Left lung (tissue), 4 donors: ENCODE measurements at regions not wholly inside any gene's neighbourhood (a gene's known extent, or its start where the extent isn't known, plus 50 kb on each side); places are given as distances from the start of the nearest gene placed in this dataset.

Experiments used
- ATAC-seq: fragments of 200-7000 bp; cut with Tn5 transposase; one replicate; pipeline ENCODE4 v1.9.1; 2020; ENCODE audit warnings: moderate library complexity
- DNase-seq, 4 donors: peaks; one replicate each; pipeline ENCODE4 v3.0.0-alpha.2; 2013 to 2020
- H3K27ac ChIP-seq, 2 donors: fragments of 200-600 bp; sonication (generic) in 1 of 2; one replicate each; pipeline versions ENCODE4 v1.5.0 to v1.8.0; 2020 to 2021
- H3K27me3 ChIP-seq, 2 donors: fragments of 200-600 bp; sonication (generic) in 1 of 2; one replicate each; pipeline versions ENCODE4 v1.5.0 to v1.8.0; 2020 to 2021
- H3K36me3 ChIP-seq, 2 donors: fragments of 200-600 bp; sonication (generic) in 1 of 2; one replicate each; pipeline versions ENCODE4 v1.5.0 to v1.8.0; 2020 to 2021
- H3K4me1 ChIP-seq, 2 donors: fragments of 200-600 bp; one replicate each; pipeline ENCODE4 v1.8.0; 2021
- H3K4me3 ChIP-seq, 2 donors: fragments of 200-600 bp; sonication (generic) in 1 of 2; one replicate each; pipeline versions ENCODE4 v1.5.0 to v1.8.0; 2020 to 2021; ENCODE audit warnings: mild to moderate bottlenecking in 1 of 2
- H3K9me3 ChIP-seq, 2 donors: fragments of 200-600 bp; sonication (generic) in 1 of 2; one replicate each; pipeline versions ENCODE4 v1.5.0 to v1.8.0; 2020 to 2021
- CTCF ChIP-seq, 2 donors: fragments of 200-600 bp; sonication (generic) in 1 of 2; IDR thresholded peaks; one replicate each; pipeline versions ENCODE4 v1.5.0 to v1.8.0; 2021; ENCODE audit warnings: antibody characterized with exemption in 2 of 2
- intact Hi-C, 2 donors: fragments of 100-400 bp; cut with DNase I; formaldehyde crosslinking; loops; one replicate each; pipeline versions ENCODE4 v1.11.2 to v1.14.2; 2022
- donor health status: DM: no; HTN: yes; CAD: no.
- donor health status: DM: no; HTN: no; CAD: no.

GRCh38 chr13:86846501-86846900 lies 824.7 kb upstream of the SLITRK5 start:
- Histone ChIP-seq H3K4me1 (no peaks in the 10 kb centered on the region), H3K4me3 (no peak overlapping the region), H3K27me3 (no peaks in the 10 kb centered on the region), H3K36me3 (no peaks in the 10 kb centered on the region), H3K27ac (no peak overlapping the region), H3K9me3 (peaks cover 0 to 5% of the 10 kb centered on the region in 2 donors)
- no peak for DNase-seq
- intact Hi-C loops = no loop called here
- no peak for ATAC-seq
- TF ChIP-seq CTCF (IDR thresholded peaks at IDR 0.05) = no peak

- Histone ChIP-seq H3K4me1 (no peaks in the 10 kb centered on the region), H3K4me3 (no peak overlapping the region), H3K27ac (no peak overlapping the region), H3K27me3 (no peaks in the 10 kb centered on the region), H3K9me3 (peaks cover 0 to 5% of the 10 kb centered on the region in 2 donors), H3K36me3 (no peaks in the 10 kb centered on the region)
- ATAC-seq (no peak), DNase-seq (no peak)
- no peak for TF ChIP-seq CTCF (IDR thresholded peaks at IDR 0.05)
- intact Hi-C loops = no loop called here
Measured at GRCh38 chr13:86848716-86849115, 822.5 kb upstream of the SLITRK5 start.

GRCh38 chr13:86856991-86857390 lies 814.2 kb upstream of the SLITRK5 start:
- TF ChIP-seq CTCF (IDR thresholded peaks at IDR 0.05) = no peak
- no peak overlapping the region for H3K4me3 ChIP-seq
- ATAC-seq (no peak), DNase-seq (no peak)
- H3K27ac ChIP-seq = no peak overlapping the region
- intact Hi-C loops = no loop called here
- no peaks in the 10 kb centered on the region for H3K36me3 ChIP-seq
- H3K27me3 ChIP-seq = no peaks in the 10 kb centered on the region
- H3K4me1 ChIP-seq = no peaks in the 10 kb centered on the region
- no peaks in the 10 kb centered on the region for H3K9me3 ChIP-seq

GRCh38 chr13:86858216-86858615 lies 813.0 kb upstream of the SLITRK5 start:
- Histone ChIP-seq H3K27me3 (no peaks in the 10 kb centered on the region), H3K4me1 (no peaks in the 10 kb centered on the region), H3K4me3 (no peak overlapping the region), H3K36me3 (no peaks in the 10 kb centered on the region), H3K9me3 (no peaks in the 10 kb centered on the region), H3K27ac (no peak overlapping the region)
- no peak for TF ChIP-seq CTCF (IDR thresholded peaks at IDR 0.05)
- intact Hi-C loops = no loop called here
- no peak for DNase-seq
- ATAC-seq = no peak

GRCh38 chr13:86862137-86862536 lies 809.0 kb upstream of the SLITRK5 start:
- Histone ChIP-seq H3K36me3 (no peaks in the 10 kb centered on the region), H3K4me1 (no peaks in the 10 kb centered on the region), H3K4me3 (no peak overlapping the region), H3K27me3 (no peaks in the 10 kb centered on the region), H3K27ac (no peak overlapping the region), H3K9me3 (no peaks in the 10 kb centered on the region)
- TF ChIP-seq CTCF (IDR thresholded peaks at IDR 0.05) = no peak
- intact Hi-C loops = no loop called here
- DNase-seq (no peak), ATAC-seq (no peak)
